Lower leg skin (tissue), 4 donors: ENCODE measurements at regions not wholly inside any gene's neighbourhood (a gene's known extent, or its start where the extent isn't known, plus 50 kb on each side); places are given as distances from the start of the nearest gene placed in this dataset.

Experiments used
- DNase-seq, 2 donors: peaks; one replicate each; pipeline ENCODE4 v3.0.0-alpha.2; 2019; ENCODE audit warnings: low spot score in 2 of 2
- H3K4me3 ChIP-seq: fragments of 200-600 bp; sonication (generic); 2 replicates; pipeline ENCODE4 v1.5.1; 2017; ENCODE audit warnings: mild to moderate bottlenecking, low read depth; ENCODE audit not compliant: poor library complexity, severe bottlenecking
- POLR2A ChIP-seq, 2 donors: fragments of 450-650 bp; IDR thresholded peaks; one replicate each; pipeline ENCODE4 v1.6.1; 2016 to 2017; ENCODE audit warnings: antibody characterized with exemption in 2 of 2, mild to moderate bottlenecking in 1 of 2, moderate library complexity in 1 of 2
- WGBS, 2 donors: methylation state at CpG; one replicate each; pipeline ENCODE4 v1.1.5; 2018; 5-methylcytosine and 5-hydroxymethylcytosine counted together
- intact Hi-C: fragments of 100-400 bp; cut with DNase I; formaldehyde crosslinking; loops from one replicate; pipeline ENCODE4 v1.15.0; 2023; ENCODE audit warnings: low total_unique reads
- TF ChIP-seq, protein P1 (sequence below), 3 donors: fragments of 450-650 bp; IDR thresholded peaks; one replicate each; pipeline ENCODE4 v1.5.1; 2016; ENCODE audit warnings: antibody characterized with exemption in 3 of 3, mild to moderate bottlenecking in 3 of 3, moderate library complexity in 2 of 3

DNA sequence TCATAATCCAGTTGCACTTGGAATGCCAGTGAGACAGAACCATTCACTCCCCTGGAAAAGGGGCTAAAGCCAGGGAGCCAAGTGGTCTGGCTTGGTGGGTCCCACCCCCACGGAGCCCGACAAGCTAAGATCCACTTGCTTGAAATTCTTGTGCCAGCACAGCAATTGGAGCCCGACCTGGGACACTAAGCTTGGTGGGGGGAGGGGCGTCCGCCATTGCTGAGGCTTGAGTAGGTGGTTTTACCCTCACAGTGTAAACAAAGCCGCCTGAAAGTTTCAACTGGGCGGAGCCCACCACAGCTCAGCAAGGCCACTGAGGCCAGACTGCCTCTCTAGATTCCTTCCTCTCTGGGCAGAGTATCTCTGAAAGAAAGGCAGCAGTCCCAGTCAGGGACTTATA lies 200.7 kb upstream of the NPSR1 start:
- no peak for TF ChIP-seq POLR2A (IDR thresholded peaks at IDR 0.05)
- TF ChIP-seq, protein P1, sequence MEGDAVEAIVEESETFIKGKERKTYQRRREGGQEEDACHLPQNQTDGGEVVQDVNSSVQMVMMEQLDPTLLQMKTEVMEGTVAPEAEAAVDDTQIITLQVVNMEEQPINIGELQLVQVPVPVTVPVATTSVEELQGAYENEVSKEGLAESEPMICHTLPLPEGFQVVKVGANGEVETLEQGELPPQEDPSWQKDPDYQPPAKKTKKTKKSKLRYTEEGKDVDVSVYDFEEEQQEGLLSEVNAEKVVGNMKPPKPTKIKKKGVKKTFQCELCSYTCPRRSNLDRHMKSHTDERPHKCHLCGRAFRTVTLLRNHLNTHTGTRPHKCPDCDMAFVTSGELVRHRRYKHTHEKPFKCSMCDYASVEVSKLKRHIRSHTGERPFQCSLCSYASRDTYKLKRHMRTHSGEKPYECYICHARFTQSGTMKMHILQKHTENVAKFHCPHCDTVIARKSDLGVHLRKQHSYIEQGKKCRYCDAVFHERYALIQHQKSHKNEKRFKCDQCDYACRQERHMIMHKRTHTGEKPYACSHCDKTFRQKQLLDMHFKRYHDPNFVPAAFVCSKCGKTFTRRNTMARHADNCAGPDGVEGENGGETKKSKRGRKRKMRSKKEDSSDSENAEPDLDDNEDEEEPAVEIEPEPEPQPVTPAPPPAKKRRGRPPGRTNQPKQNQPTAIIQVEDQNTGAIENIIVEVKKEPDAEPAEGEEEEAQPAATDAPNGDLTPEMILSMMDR (IDR thresholded peaks at IDR 0.05): no peak
- DNase-seq: peak in 1 of 2 donors; percentile 77
- H3K4me3 ChIP-seq: no peak overlapping the region
- intact Hi-C loops: no loop called here
- 88 to 91% methylated on average over 7 of the region's 7 CpGs for WGBS, 2 donors

DNA sequence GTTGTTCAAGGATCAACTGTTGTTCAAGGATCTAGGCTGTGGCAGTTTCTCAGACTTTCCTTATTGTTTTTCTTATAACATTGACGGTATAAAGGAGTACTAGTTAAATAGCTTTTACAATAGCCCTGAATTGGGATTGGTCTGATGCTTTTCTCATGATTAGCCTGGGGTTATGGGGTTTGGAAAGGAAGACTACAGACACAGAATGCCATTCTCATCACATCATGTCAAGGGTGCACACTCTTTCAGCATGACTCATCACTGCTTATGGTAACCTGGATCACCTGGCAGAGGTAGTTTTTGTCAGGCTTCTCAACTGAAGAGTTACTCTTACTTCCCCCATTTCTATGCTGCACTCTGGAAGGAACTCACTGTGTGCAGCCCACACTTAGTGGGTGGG lies 194.2 kb upstream of the NPSR1 start:
- no peak for TF ChIP-seq POLR2A (IDR thresholded peaks at IDR 0.05)
- TF ChIP-seq, protein P1 (IDR thresholded peaks at IDR 0.05): no peak
- 50 to 51% methylated on average over 1 of the region's 1 CpG for WGBS, 2 donors
- H3K4me3 ChIP-seq: no peak overlapping the region
- intact Hi-C loops: no loop called here
- no peak for DNase-seq

DNA sequence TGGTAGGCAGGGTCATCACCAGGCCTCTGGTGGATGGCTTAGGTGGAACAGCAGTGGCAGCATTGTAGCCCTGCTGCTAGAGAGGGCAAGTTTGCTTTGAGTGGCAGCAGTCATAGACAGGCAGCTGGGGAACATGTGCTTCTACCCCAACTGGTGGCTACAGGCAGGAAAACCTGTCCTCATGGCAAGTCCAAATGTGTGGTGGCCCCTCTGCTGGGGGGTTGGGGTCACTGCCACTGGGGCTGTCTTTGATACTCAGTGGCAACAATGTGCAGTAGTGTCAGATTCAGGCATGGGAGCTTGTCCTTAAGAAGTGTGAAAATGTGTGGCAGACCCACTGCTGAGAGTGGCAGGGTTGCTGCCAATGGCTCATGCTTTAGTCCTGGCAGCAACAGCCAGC lies 186.2 kb upstream of the NPSR1 start:
- intact Hi-C loops: no loop called here
- TF ChIP-seq POLR2A (IDR thresholded peaks at IDR 0.05): no peak
- TF ChIP-seq, protein P1 (IDR thresholded peaks at IDR 0.05): no peak
- DNase-seq: no peak
- no peak overlapping the region for H3K4me3 ChIP-seq

DNA sequence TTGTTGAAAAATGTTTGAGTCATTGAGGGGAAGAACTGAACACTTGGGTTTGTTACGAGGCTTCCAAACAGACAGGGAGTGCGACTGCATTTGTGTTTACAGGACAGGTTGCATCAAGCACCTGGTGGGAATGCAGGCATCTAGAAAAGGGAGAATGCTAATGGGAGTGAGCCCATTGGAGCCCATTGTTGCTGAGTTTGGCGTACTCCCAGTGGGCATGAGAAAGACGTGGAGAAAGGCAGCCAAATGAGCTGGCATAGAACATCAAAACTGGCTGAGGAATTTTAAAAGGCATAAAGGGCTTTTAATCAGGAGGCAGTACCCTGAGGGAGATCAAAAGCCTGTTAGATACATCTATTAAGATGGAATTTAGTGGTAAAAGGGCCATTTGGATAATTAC lies 171.6 kb upstream of the NPSR1 start:
- WGBS, 2 donors: 41 to 43% methylated on average over 4 of the region's 4 CpGs
- no peak overlapping the region for H3K4me3 ChIP-seq
- no peak for DNase-seq
- TF ChIP-seq, protein P1 (IDR thresholded peaks at IDR 0.05): no peak
- no peak for TF ChIP-seq POLR2A (IDR thresholded peaks at IDR 0.05)
- intact Hi-C loops: no loop called here

DNA sequence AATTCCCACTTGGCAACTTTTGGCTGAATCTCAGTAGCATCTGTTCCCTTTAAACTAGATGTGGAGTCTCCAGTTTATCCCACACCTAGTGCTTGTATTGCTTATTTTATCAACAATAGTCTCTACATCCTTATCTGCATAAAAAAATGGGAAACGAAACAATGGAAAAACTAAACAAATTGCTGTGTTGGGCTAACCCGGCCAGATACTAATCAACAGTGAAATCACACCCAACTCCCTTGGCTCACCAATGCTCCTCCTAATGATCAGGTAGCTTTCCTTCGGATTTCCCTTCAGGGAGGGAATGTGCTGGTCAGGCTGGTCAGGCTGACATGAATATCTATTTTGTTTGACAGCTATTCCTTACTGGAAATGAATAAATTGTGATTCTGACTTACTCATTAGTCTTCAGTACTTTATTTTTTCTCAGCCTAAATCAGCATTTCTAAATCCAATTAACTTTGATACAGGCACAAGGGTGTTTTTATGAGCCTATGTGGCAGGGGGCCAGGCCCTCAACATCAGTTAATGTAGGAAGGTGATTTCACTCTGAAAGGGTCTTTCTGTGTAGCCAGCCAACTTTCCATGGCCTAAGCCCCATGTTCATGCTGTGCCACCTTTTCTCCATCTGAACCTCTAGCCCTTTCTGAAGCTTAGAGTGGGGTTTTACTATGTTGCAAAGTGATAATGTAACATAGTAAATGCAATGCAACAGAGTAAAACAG lies 170.5 kb upstream of the NPSR1 start:
- H3K4me3 ChIP-seq: no peak overlapping the region
- DNase-seq: no peak
- WGBS, 2 donors: 49 to 68% methylated on average over 3 of the region's 3 CpGs
- intact Hi-C loops: no loop called here
- no peak for TF ChIP-seq POLR2A (IDR thresholded peaks at IDR 0.05)
- TF ChIP-seq, protein P1 (IDR thresholded peaks at IDR 0.05): no peak

DNA sequence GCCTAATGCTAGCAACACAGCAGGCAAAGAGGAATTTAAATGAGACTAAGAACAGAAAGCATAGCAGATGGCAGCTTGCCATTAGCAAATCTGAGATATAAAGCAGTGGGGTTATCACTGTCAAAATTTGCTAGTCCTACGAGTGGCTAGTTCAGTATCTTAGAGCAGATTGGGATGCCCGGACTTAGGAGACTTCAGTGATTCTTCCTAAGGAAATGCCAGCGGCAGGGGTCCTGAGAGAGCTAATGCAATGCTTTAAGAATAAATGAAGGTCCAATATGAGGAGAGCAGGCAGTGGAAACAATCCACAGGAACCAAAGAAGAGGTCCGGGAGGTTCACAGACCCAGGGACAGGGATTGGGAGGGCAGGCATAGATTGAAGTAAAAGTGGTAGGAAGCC lies 169.3 kb upstream of the NPSR1 start:
- intact Hi-C loops: no loop called here
- H3K4me3 ChIP-seq: no peak overlapping the region
- DNase-seq: no peak
- 85 to 88% methylated on average over 4 of the region's 4 CpGs for WGBS, 2 donors
- TF ChIP-seq, protein P1 (IDR thresholded peaks at IDR 0.05): no peak
- no peak for TF ChIP-seq POLR2A (IDR thresholded peaks at IDR 0.05)
